ENCODE measurements at regions not wholly inside any gene's neighbourhood (a gene's known extent, or its start where the extent isn't known, plus 50 kb on each side); places are given as distances from the start of the nearest gene placed in this dataset.

DNA sequence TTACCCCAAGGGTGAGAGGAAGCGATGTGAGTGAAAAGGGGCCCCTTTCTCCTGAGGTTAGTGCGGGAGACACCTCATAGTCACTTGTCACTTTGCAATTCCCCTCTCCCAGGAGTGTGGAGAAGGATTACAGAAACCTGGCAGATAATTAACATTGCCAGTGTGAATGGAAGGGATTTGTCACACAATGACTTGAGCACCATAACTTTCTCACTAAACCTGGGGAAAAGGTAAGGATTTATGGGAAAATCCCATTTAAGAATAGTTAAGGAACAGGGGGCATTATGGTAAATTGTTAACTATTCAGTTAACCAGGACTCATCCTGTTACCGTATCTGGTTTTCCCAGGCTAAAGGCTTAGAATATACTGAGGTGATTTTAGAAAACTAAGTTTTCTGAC, 219.5 kb upstream of the JAG1 start:
- no peaks in the 10 kb centered on the region for H3K27me3 Mint-ChIP-seq (ENCODE audit: low read depth)
- H3K36me3 Mint-ChIP-seq (ENCODE audit: low read depth) = no peaks in the 10 kb centered on the region
- peak overlapping the region in 2 of 3 experiments; percentile 70 to 91 for H3K27ac Mint-ChIP-seq
- H3K4me1 Mint-ChIP-seq = no peaks in the 10 kb centered on the region
- H3K4me3 Mint-ChIP-seq = no peak overlapping the region
- H3K9me3 Mint-ChIP-seq = peaks cover 5% of the 10 kb centered on the region
- TF ChIP-seq, protein P1, sequence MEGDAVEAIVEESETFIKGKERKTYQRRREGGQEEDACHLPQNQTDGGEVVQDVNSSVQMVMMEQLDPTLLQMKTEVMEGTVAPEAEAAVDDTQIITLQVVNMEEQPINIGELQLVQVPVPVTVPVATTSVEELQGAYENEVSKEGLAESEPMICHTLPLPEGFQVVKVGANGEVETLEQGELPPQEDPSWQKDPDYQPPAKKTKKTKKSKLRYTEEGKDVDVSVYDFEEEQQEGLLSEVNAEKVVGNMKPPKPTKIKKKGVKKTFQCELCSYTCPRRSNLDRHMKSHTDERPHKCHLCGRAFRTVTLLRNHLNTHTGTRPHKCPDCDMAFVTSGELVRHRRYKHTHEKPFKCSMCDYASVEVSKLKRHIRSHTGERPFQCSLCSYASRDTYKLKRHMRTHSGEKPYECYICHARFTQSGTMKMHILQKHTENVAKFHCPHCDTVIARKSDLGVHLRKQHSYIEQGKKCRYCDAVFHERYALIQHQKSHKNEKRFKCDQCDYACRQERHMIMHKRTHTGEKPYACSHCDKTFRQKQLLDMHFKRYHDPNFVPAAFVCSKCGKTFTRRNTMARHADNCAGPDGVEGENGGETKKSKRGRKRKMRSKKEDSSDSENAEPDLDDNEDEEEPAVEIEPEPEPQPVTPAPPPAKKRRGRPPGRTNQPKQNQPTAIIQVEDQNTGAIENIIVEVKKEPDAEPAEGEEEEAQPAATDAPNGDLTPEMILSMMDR (IDR thresholded peaks at IDR 0.05; ENCODE audit: unreplicated experiment in 3 of 3) = no peak

DNA sequence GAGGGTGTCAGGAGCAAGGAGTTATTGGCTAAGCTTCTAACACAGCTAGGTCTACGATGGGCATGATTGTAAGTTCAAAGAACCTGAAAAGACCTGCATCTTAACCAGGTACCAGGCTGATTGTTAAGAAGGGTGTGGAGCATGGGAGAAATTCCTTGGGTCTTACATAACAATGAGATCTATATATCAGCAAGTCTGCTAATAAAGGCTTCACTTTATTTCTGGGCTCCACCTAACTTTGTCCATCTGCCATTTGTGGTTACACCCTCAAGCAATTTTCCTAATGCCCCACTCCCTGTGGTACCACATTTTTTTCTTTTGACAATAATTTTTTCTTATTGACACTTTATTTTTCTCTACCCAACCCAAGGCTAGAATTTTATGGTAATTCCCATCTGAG, 223.5 kb upstream of the JAG1 start:
- H3K4me3 Mint-ChIP-seq = no peak overlapping the region
- H3K4me1 Mint-ChIP-seq = peaks cover 12% of the 10 kb centered on the region
- no peaks in the 10 kb centered on the region for H3K9me3 Mint-ChIP-seq
- H3K27me3 Mint-ChIP-seq (ENCODE audit: low read depth) = no peaks in the 10 kb centered on the region
- no peaks in the 10 kb centered on the region for H3K36me3 Mint-ChIP-seq (ENCODE audit: low read depth)
- TF ChIP-seq, protein P1 (IDR thresholded peaks at IDR 0.05; ENCODE audit: unreplicated experiment in 3 of 3) = no peak
- no peak overlapping the region for H3K27ac Mint-ChIP-seq

DNA sequence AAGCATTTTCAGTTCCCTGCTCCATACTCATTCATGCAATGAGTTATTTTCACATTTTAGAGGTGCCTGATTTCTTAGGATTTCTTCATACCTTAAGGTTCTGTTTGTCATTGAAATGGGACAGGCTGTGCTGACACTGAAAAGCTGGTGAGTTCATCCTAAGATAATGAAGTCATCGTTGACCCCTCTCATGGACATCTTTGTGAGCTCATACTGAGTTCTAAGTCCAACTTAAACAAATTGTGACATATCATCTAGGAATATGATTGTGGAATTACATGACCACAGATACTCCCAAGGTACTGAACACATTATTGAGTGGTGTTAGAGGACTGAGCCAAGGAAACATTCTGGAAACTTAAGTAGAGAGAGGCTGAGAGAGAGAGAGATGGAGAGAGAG, 224.8 kb upstream of the JAG1 start:
- Mint-ChIP-seq H3K27me3 (ENCODE audit: low read depth) (no peaks in the 10 kb centered on the region), H3K4me1 (peaks cover 24% of the 10 kb centered on the region), H3K4me3 (no peak overlapping the region), H3K27ac (peak overlapping the region in 1 of 3 experiments; percentile 21), H3K9me3 (no peaks in the 10 kb centered on the region), H3K36me3 (ENCODE audit: low read depth) (no peaks in the 10 kb centered on the region)
- TF ChIP-seq, protein P1 (IDR thresholded peaks at IDR 0.05; ENCODE audit: unreplicated experiment in 3 of 3) = no peak

DNA sequence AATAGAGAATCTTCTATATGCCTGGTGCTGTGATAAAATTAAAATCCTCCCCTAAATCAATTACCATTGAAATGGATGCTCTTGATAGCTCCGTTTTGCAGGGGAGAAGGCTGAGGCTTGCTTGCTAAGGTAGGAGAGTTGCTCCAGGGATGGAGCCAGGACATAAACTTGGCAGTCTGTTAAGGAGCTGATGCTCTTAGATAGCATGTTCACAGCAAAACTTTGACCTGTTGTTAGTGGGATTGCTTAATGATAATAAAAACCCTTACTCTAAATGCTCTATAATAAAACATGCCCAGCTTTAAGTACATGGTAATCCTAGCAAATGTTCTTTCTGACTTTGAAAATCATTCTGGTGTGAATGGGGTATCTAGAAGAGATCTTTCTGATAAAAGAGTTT, 228.4 kb upstream of the JAG1 start:
- Mint-ChIP-seq H3K36me3 (ENCODE audit: low read depth) (no peaks in the 10 kb centered on the region), H3K9me3 (no peaks in the 10 kb centered on the region), H3K27ac (peak overlapping the region; percentile 69 to 95 (median 70)), H3K4me1 (peaks cover 55% of the 10 kb centered on the region), H3K4me3 (no peak overlapping the region), H3K27me3 (ENCODE audit: low read depth) (no peaks in the 10 kb centered on the region)
- TF ChIP-seq, protein P1 (IDR thresholded peaks at IDR 0.05; ENCODE audit: unreplicated experiment in 3 of 3) = no peak

DNA sequence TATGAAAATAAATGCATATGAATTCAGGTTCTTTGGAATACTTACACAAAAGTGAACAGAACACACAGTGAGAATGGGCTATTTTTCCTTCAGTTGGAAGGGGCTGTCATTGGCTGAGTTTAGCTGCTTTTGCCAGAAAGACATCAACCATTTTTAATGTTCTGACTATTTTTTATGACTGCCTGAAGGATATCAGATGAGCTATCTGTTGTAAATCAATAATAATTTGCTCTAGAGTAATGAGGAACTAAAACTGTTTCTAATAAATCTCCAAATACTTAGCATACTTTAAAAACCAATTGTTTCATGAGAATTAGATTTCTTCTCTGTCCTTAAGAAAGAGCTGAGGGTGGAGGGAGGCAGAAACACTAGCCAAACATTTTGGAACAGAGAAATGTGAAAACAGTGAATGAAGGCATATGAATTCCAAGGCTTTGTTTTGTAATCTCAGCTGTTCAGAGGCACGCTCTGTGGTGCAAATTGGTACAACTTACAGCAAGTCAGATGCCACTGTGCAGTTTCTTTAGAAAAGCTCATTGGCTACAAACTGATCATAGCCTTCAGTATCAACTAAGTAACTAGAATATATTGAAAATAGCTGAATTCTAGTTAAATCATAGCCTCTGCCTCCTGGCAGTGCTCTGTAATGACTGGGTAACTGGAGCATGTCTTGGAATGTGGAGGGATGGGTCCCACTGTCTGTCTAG, 228.9 kb upstream of the JAG1 start:
- no peaks in the 10 kb centered on the region for H3K27me3 Mint-ChIP-seq (ENCODE audit: low read depth)
- H3K36me3 Mint-ChIP-seq (ENCODE audit: low read depth) = no peaks in the 10 kb centered on the region
- no peak overlapping the region for H3K4me3 Mint-ChIP-seq
- peaks cover 55% of the 10 kb centered on the region for H3K4me1 Mint-ChIP-seq
- peak overlapping the region; percentile 69 to 95 (median 70) for H3K27ac Mint-ChIP-seq
- no peaks in the 10 kb centered on the region for H3K9me3 Mint-ChIP-seq
- TF ChIP-seq, protein P1 (IDR thresholded peaks at IDR 0.05; ENCODE audit: unreplicated experiment in 3 of 3) = no peak

DNA sequence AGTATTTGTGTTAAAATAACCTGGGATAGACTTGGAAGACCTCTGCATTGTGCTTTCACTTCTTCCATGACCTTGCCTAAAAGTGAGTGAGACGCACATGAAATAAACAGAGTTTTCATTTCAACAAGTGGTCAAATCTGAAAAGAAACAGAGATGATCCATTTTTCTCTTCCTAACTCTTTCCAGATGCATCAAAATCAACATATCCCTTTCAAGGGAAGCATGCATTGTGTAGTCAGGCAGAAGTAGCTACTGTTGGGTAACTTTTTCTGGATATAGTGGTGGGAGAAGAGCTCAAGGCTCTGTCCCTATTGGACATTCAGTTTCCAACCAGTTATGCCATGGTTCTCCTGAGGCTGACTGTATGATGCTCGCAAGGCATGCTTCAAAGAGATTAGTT, 233.0 kb upstream of the JAG1 start:
- H3K4me1 Mint-ChIP-seq = peaks cover 65% of the 10 kb centered on the region
- no peaks in the 10 kb centered on the region for H3K9me3 Mint-ChIP-seq
- no peaks in the 10 kb centered on the region for H3K36me3 Mint-ChIP-seq (ENCODE audit: low read depth)
- peak overlapping the region in 1 of 3 experiments; percentile 62 for H3K27ac Mint-ChIP-seq
- no peak overlapping the region for H3K4me3 Mint-ChIP-seq
- H3K27me3 Mint-ChIP-seq (ENCODE audit: low read depth) = no peaks in the 10 kb centered on the region
- TF ChIP-seq, protein P1 (IDR thresholded peaks at IDR 0.05; ENCODE audit: unreplicated experiment in 3 of 3) = no peak

Measured in nephron (organoid).